ENCODE measurements at regions not wholly inside any gene's neighbourhood (a gene's known extent, or its start where the extent isn't known, plus 50 kb on each side); places are given as distances from the start of the nearest gene placed in this dataset.

- Histone ChIP-seq H3K27me3 (ENCODE audit: control insufficient read depth in 4 of 4, insufficient read depth in 4 of 4, low read length in 3 of 4) (no peaks in the 10 kb centered on the region), H3K9me3 (ENCODE audit: control insufficient read depth in 4 of 4, low read length in 3 of 4) (no peaks in the 10 kb centered on the region), H3K9ac (ENCODE audit: low read depth in 1 of 2, low read length in 2 of 2) (no peak overlapping the region), H3K4me3 (ENCODE audit: low read depth in 1 of 3, low read length in 3 of 3) (no peak overlapping the region), H3K4me1 (ENCODE audit: control insufficient read depth in 4 of 4, insufficient read depth in 4 of 4, low read length in 3 of 4) (no peaks in the 10 kb centered on the region), H3K27ac (ENCODE audit: low read depth in 1 of 2, low read length in 2 of 2) (no peak overlapping the region), H3K36me3 (ENCODE audit: control insufficient read depth in 4 of 4, insufficient read depth in 3 of 4, low read depth in 1 of 4, low read length in 3 of 4) (no peaks in the 10 kb centered on the region)
- TF ChIP-seq RAD21 (IDR thresholded peaks at IDR 0.05) (no peak), EGR1 (IDR thresholded peaks at IDR 0.05; ENCODE audit: low read depth in 2 of 2) (no peak)
- TF ChIP-seq, protein P1, sequence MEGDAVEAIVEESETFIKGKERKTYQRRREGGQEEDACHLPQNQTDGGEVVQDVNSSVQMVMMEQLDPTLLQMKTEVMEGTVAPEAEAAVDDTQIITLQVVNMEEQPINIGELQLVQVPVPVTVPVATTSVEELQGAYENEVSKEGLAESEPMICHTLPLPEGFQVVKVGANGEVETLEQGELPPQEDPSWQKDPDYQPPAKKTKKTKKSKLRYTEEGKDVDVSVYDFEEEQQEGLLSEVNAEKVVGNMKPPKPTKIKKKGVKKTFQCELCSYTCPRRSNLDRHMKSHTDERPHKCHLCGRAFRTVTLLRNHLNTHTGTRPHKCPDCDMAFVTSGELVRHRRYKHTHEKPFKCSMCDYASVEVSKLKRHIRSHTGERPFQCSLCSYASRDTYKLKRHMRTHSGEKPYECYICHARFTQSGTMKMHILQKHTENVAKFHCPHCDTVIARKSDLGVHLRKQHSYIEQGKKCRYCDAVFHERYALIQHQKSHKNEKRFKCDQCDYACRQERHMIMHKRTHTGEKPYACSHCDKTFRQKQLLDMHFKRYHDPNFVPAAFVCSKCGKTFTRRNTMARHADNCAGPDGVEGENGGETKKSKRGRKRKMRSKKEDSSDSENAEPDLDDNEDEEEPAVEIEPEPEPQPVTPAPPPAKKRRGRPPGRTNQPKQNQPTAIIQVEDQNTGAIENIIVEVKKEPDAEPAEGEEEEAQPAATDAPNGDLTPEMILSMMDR (IDR thresholded peaks at IDR 0.05; ENCODE audit: low read depth, low read length, missing input control) = no peak
- DNase-seq (ENCODE audit: low spot score) = no peak
- WGBS = 69% methylated on average over 3 of the region's 3 CpGs
Observed at GRCh38 chr4:83679254-83679653, 143.3 kb downstream of the GPAT3 start.

DNA sequence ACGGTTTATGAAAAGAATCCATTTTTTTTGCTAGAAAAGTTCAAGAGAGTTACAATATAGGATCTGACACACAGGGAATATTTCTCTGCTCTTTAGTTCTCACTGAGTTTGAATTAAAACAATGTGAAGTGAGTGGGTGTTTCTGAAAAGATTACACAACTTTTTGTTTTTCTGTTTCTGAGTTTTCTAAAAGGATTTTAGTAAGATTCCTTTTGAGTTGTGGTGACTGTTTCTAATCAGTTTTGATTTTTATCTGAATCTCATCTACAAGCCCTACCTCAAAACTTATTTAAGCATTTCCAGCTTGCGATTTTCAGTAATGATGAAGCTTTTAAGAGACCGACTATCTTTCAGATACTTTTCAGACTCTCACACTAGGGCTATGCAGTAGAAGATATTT lies 141.7 kb downstream of the GPAT3 start:
- H3K36me3 ChIP-seq (ENCODE audit: control insufficient read depth in 4 of 4, insufficient read depth in 3 of 4, low read depth in 1 of 4, low read length in 3 of 4) = no peaks in the 10 kb centered on the region
- no peak overlapping the region for H3K4me3 ChIP-seq (ENCODE audit: low read depth in 1 of 3, low read length in 3 of 3)
- H3K27me3 ChIP-seq (ENCODE audit: control insufficient read depth in 4 of 4, insufficient read depth in 4 of 4, low read length in 3 of 4) = no peaks in the 10 kb centered on the region
- H3K9me3 ChIP-seq (ENCODE audit: control insufficient read depth in 4 of 4, low read length in 3 of 4) = no peaks in the 10 kb centered on the region
- no peak overlapping the region for H3K9ac ChIP-seq (ENCODE audit: low read depth in 1 of 2, low read length in 2 of 2)
- no peak overlapping the region for H3K27ac ChIP-seq (ENCODE audit: low read depth in 1 of 2, low read length in 2 of 2)
- no peak for DNase-seq (ENCODE audit: low spot score)
- H3K4me1 ChIP-seq (ENCODE audit: control insufficient read depth in 4 of 4, insufficient read depth in 4 of 4, low read length in 3 of 4) = no peaks in the 10 kb centered on the region
- TF ChIP-seq, protein P1 (IDR thresholded peaks at IDR 0.05; ENCODE audit: low read depth, low read length, missing input control) = no peak
- TF ChIP-seq GABPA (IDR thresholded peaks at IDR 0.05 in 1 of 2, conservative IDR thresholded peaks at IDR 0.05 in 1 of 2) = no peak
- no peak for TF ChIP-seq ZBTB33 (IDR thresholded peaks at IDR 0.05)
- TF ChIP-seq, protein P2, sequence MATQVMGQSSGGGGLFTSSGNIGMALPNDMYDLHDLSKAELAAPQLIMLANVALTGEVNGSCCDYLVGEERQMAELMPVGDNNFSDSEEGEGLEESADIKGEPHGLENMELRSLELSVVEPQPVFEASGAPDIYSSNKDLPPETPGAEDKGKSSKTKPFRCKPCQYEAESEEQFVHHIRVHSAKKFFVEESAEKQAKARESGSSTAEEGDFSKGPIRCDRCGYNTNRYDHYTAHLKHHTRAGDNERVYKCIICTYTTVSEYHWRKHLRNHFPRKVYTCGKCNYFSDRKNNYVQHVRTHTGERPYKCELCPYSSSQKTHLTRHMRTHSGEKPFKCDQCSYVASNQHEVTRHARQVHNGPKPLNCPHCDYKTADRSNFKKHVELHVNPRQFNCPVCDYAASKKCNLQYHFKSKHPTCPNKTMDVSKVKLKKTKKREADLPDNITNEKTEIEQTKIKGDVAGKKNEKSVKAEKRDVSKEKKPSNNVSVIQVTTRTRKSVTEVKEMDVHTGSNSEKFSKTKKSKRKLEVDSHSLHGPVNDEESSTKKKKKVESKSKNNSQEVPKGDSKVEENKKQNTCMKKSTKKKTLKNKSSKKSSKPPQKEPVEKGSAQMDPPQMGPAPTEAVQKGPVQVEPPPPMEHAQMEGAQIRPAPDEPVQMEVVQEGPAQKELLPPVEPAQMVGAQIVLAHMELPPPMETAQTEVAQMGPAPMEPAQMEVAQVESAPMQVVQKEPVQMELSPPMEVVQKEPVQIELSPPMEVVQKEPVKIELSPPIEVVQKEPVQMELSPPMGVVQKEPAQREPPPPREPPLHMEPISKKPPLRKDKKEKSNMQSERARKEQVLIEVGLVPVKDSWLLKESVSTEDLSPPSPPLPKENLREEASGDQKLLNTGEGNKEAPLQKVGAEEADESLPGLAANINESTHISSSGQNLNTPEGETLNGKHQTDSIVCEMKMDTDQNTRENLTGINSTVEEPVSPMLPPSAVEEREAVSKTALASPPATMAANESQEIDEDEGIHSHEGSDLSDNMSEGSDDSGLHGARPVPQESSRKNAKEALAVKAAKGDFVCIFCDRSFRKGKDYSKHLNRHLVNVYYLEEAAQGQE (IDR thresholded peaks at IDR 0.05) = no peak
- no peak for TF ChIP-seq SP1 (IDR thresholded peaks at IDR 0.05)
- TF ChIP-seq MAX (IDR thresholded peaks at IDR 0.05) = no peak
- no peak for TF ChIP-seq NR2F2 (IDR thresholded peaks at IDR 0.05)
- WGBS = 84% methylated on average over 3 of the region's 3 CpGs
